Liver (tissue), 3 donors: ENCODE measurements at regions not wholly inside any gene's neighbourhood (a gene's known extent, or its start where the extent isn't known, plus 50 kb on each side); places are given as distances from the start of the nearest gene placed in this dataset.

Source experiments
- TAF1 ChIP-seq: conservative IDR thresholded peaks from 2 replicates; pipeline ENCODE4 v1.6.1; 2016; ENCODE audit warnings: antibody characterized with exemption, mild to moderate bottlenecking
- YY1 ChIP-seq: IDR thresholded peaks from 2 replicates; pipeline ENCODE4 v1.6.1; 2016; ENCODE audit warnings: antibody characterized with exemption, mild to moderate bottlenecking
- TF ChIP-seq, protein P1 (sequence below): fragments of 150-350 bp; IDR thresholded peaks from 2 replicates; pipeline ENCODE4 v1.5.1; 2017; ENCODE audit warnings: improper control_type of control experiment, low read depth, low read length; ENCODE audit not compliant: missing input control
- donor health status: healthy.
- donor health status: healthy.

DNA sequence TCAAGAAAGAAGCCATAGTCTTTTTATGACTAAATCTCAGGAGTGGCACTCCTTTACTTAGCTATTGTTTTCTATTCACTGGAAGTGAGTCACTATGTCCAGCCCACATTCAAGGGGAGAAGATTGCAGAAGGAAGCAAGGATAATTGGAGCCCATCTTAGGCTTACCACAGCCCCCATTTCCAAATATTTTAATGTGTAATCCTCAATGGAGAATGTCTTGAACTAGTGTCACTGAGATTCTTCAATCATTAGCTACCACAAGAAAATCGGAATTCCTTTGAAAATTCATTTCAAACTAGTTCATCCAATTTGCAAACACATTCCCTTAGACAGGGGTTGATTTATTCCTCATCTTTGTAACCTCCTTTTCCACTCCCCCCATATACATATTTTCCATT is 84.7 kb downstream of the DLEU7 start:
- TF ChIP-seq, protein P1, sequence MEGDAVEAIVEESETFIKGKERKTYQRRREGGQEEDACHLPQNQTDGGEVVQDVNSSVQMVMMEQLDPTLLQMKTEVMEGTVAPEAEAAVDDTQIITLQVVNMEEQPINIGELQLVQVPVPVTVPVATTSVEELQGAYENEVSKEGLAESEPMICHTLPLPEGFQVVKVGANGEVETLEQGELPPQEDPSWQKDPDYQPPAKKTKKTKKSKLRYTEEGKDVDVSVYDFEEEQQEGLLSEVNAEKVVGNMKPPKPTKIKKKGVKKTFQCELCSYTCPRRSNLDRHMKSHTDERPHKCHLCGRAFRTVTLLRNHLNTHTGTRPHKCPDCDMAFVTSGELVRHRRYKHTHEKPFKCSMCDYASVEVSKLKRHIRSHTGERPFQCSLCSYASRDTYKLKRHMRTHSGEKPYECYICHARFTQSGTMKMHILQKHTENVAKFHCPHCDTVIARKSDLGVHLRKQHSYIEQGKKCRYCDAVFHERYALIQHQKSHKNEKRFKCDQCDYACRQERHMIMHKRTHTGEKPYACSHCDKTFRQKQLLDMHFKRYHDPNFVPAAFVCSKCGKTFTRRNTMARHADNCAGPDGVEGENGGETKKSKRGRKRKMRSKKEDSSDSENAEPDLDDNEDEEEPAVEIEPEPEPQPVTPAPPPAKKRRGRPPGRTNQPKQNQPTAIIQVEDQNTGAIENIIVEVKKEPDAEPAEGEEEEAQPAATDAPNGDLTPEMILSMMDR = no peak
- TF ChIP-seq TAF1 (no peak), YY1 (no peak)
